Gastrocnemius medialis (tissue), 4 donors: ENCODE measurements at regions not wholly inside any gene's neighbourhood (a gene's known extent, or its start where the extent isn't known, plus 50 kb on each side); places are given as distances from the start of the nearest gene placed in this dataset.

Experiments used
- ATAC-seq, 2 donors: fragments of 150-250 bp; one replicate each; pipeline ENCODE4 v1.9.1; 2016
- DNase-seq, 2 donors: peaks; one replicate each; pipeline ENCODE4 v3.0.0-alpha.2; 2019
- H3K27ac ChIP-seq, 4 donors: fragments of 200-600 bp; sonication (generic); 1 replicate in 1 of 4; 2 replicates in 3 of 4; pipeline ENCODE4 v1.5.1; 2016 to 2018; ENCODE audit warnings: mild to moderate bottlenecking in 2 of 4, moderate library complexity in 1 of 4
- H3K27me3 ChIP-seq, 3 donors: fragments of 200-600 bp; sonication (generic) in 2 of 3; 1 replicate in 1 of 3; 2 replicates in 2 of 3; pipeline versions ENCODE4 v1.5.1 to v1.6.0; 2016 to 2019; ENCODE audit warnings: mild to moderate bottlenecking in 1 of 3, moderate library complexity in 1 of 3
- H3K36me3 ChIP-seq, 2 donors: fragments of 200-600 bp; sonication (generic) in 1 of 2; one replicate each; pipeline ENCODE4 v1.5.1; 2017 to 2018
- H3K4me1 ChIP-seq, 2 donors: fragments of 200-600 bp; sonication (generic) in 1 of 2; one replicate each; pipeline ENCODE4 v1.5.1; 2016 to 2017; ENCODE audit warnings: mild to moderate bottlenecking in 2 of 2
- H3K4me3 ChIP-seq, 4 donors: fragments of 200-600 bp; sonication (generic) in 3 of 4; 1 replicate in 1 of 4; 2 replicates in 3 of 4; pipeline ENCODE4 v1.5.1; 2016 to 2019; ENCODE audit warnings: mild to moderate bottlenecking in 2 of 4
- H3K9me3 ChIP-seq, 3 donors: fragments of 200-600 bp; sonication (generic) in 2 of 3; 1 replicate in 1 of 3; 2 replicates in 2 of 3; pipeline ENCODE4 v1.5.1; 2016 to 2019
- CTCF ChIP-seq, 5 experiments: fragments of 450-650 bp in 3 of 5; fragments of 200-600 bp in 2 of 5; sonication (generic) in 2 of 5; IDR thresholded peaks in 4 of 5; conservative IDR thresholded peaks in 1 of 5; 1 replicate in 4 of 5; 2 replicates in 1 of 5; pipeline ENCODE4 v1.5.1; 2016 to 2019; ENCODE audit warnings: antibody characterized with exemption in 5 of 5, mild to moderate bottlenecking in 3 of 5, moderate library complexity in 3 of 5
- POLR2A ChIP-seq, 2 donors: fragments of 450-650 bp; IDR thresholded peaks; one replicate each; pipeline ENCODE4 v1.6.1; 2017; ENCODE audit warnings: antibody characterized with exemption in 2 of 2, mild to moderate bottlenecking in 2 of 2, moderate library complexity in 2 of 2
- in situ Hi-C, 4 donors: fragments of 200-750 bp; cut with MboI; loops; one replicate each; pipeline versions ENCODE4 v1.15.0 to v1.8.0; 2017; ENCODE audit warnings: low sequenced_read_pairs in 4 of 4
- intact Hi-C: fragments of 100-400 bp; cut with DNase I; formaldehyde crosslinking; loops from one replicate; pipeline ENCODE4 v1.15.1; 2023; ENCODE audit warnings: low total_unique reads

GRCh38 chrX:112355931-112356330, 273.4 kb upstream of the TRPC5 start:
- no peak for ATAC-seq

GRCh38 chrX:112341598-112341997, 259.0 kb upstream of the TRPC5 start:
- ATAC-seq (no peak), DNase-seq (no peak)
- intact Hi-C loops (no loop called here), in situ Hi-C loops (no loop called here)
- no peak overlapping the region for H3K27ac ChIP-seq
- H3K9me3 ChIP-seq, result no peaks in the 10 kb centered on the region
- no peak overlapping the region for H3K4me3 ChIP-seq
- TF ChIP-seq CTCF (IDR thresholded peaks at IDR 0.05 in 4 of 5, conservative IDR thresholded peaks at IDR 0.05 in 1 of 5) (no peak), POLR2A (IDR thresholded peaks at IDR 0.05) (no peak)
- H3K36me3 ChIP-seq, result no peaks in the 10 kb centered on the region
- H3K4me1 ChIP-seq, result no peaks in the 10 kb centered on the region
- no peaks in the 10 kb centered on the region for H3K27me3 ChIP-seq

More at GRCh38 chrX:112355931-112356330, 273.4 kb upstream of the TRPC5 start:
- TF ChIP-seq CTCF (IDR thresholded peaks at IDR 0.05 in 4 of 5, conservative IDR thresholded peaks at IDR 0.05 in 1 of 5), result no peak
- TF ChIP-seq POLR2A (IDR thresholded peaks at IDR 0.05), result no peak
- Histone ChIP-seq H3K4me3 (no peak overlapping the region), H3K27ac (no peak overlapping the region), H3K27me3 (no peaks in the 10 kb centered on the region), H3K36me3 (no peaks in the 10 kb centered on the region), H3K9me3 (no peaks in the 10 kb centered on the region), H3K4me1 (no peaks in the 10 kb centered on the region)
- in situ Hi-C loops (no loop called here), intact Hi-C loops (no loop called here)
- no peak for DNase-seq

GRCh38 chrX:112313201-112313600, 230.6 kb upstream of the TRPC5 start:
- intact Hi-C loops (no loop called here), in situ Hi-C loops (no loop called here)

GRCh38 chrX:112306027-112306426, 223.5 kb upstream of the TRPC5 start:
- Histone ChIP-seq H3K4me1 (no peaks in the 10 kb centered on the region), H3K27ac (no peak overlapping the region), H3K4me3 (no peak overlapping the region), H3K36me3 (no peaks in the 10 kb centered on the region), H3K27me3 (no peaks in the 10 kb centered on the region), H3K9me3 (no peaks in the 10 kb centered on the region)
- TF ChIP-seq POLR2A (IDR thresholded peaks at IDR 0.05) (no peak), CTCF (IDR thresholded peaks at IDR 0.05 in 4 of 5, conservative IDR thresholded peaks at IDR 0.05 in 1 of 5) (no peak)
- intact Hi-C loops (no loop called here), in situ Hi-C loops (no loop called here)
- no peak for DNase-seq
- ATAC-seq, result no peak

More at GRCh38 chrX:112313201-112313600, 230.6 kb upstream of the TRPC5 start:
- Histone ChIP-seq H3K9me3 (no peaks in the 10 kb centered on the region), H3K36me3 (no peaks in the 10 kb centered on the region), H3K4me3 (no peak overlapping the region), H3K4me1 (no peaks in the 10 kb centered on the region), H3K27ac (no peak overlapping the region), H3K27me3 (no peaks in the 10 kb centered on the region)
- TF ChIP-seq CTCF (IDR thresholded peaks at IDR 0.05 in 4 of 5, conservative IDR thresholded peaks at IDR 0.05 in 1 of 5) (no peak), POLR2A (IDR thresholded peaks at IDR 0.05) (no peak)
- no peak for DNase-seq
- ATAC-seq, result no peak

- intact Hi-C loops, result no loop called here
- TF ChIP-seq CTCF (IDR thresholded peaks at IDR 0.05 in 4 of 5, conservative IDR thresholded peaks at IDR 0.05 in 1 of 5) (no peak), POLR2A (IDR thresholded peaks at IDR 0.05) (no peak)
- DNase-seq (no peak), ATAC-seq (no peak)
- in situ Hi-C loops, result no loop called here
- no peaks in the 10 kb centered on the region for H3K27me3 ChIP-seq
- no peaks in the 10 kb centered on the region for H3K4me1 ChIP-seq
- H3K9me3 ChIP-seq, result no peaks in the 10 kb centered on the region
- H3K36me3 ChIP-seq, result no peaks in the 10 kb centered on the region
- H3K27ac ChIP-seq, result no peak overlapping the region
- no peak overlapping the region for H3K4me3 ChIP-seq
Measured at GRCh38 chrX:112279940-112280339, 197.4 kb upstream of the TRPC5 start.
